HEK293 (cell line): ENCODE measurements at regions not wholly inside any gene's neighbourhood (a gene's known extent, or its start where the extent isn't known, plus 50 kb on each side); places are given as distances from the start of the nearest gene placed in this dataset.

Experiments
- BCL11B ChIP-seq: fragments of 450-650 bp; formaldehyde crosslinking; IDR thresholded peaks from 2 replicates; pipeline ENCODE4 v1.5.1; 2016; ENCODE audit warnings: low read depth, missing biosample characterization, missing genetic modification characterization
- HOXC10 ChIP-seq: sonication (generic); formaldehyde crosslinking; IDR thresholded peaks from 2 replicates; pipeline ENCODE4 v1.8.1; 2023; ENCODE audit warnings: mild to moderate bottlenecking, missing genetic modification reagents
- RBAK ChIP-seq: fragments of 450-650 bp; formaldehyde crosslinking; IDR thresholded peaks from 2 replicates; pipeline ENCODE4 v1.5.1; 2016; ENCODE audit warnings: missing biosample characterization, missing genetic modification characterization
- SALL2 ChIP-seq: fragments of 450-650 bp; formaldehyde crosslinking; IDR thresholded peaks from 2 replicates; pipeline ENCODE4 v1.5.0; 2017; ENCODE audit warnings: missing biosample characterization, mild to moderate bottlenecking, missing genetic modification characterization, borderline replicate concordance
- SCRT1 ChIP-seq: fragments of 450-650 bp; formaldehyde crosslinking; IDR thresholded peaks from 2 replicates; pipeline ENCODE4 v1.5.1; 2016; ENCODE audit warnings: missing biosample characterization, missing genetic modification characterization, borderline replicate concordance
- SCRT2 ChIP-seq: fragments of 450-650 bp; formaldehyde crosslinking; IDR thresholded peaks from 2 replicates; pipeline ENCODE4 v1.5.1; 2016; ENCODE audit warnings: missing biosample characterization, missing genetic modification characterization
- SP3 ChIP-seq: fragments of 450-650 bp; formaldehyde crosslinking; IDR thresholded peaks from 2 replicates; pipeline ENCODE4 v1.5.1; 2016; ENCODE audit warnings: missing biosample characterization, missing genetic modification characterization
- TRIM28 ChIP-seq: IDR thresholded peaks from 2 replicates; pipeline ENCODE4 v1.6.1; 2011; ENCODE audit warnings: low read length, control low read depth, borderline replicate concordance
- ZBTB17 ChIP-seq: fragments of 450-650 bp; formaldehyde crosslinking; IDR thresholded peaks from 2 replicates; pipeline ENCODE4 v1.5.1; 2016; ENCODE audit warnings: missing biosample characterization, missing genetic modification characterization
- ZBTB8A ChIP-seq: fragments of 450-650 bp; formaldehyde crosslinking; IDR thresholded peaks from 2 replicates; pipeline ENCODE4 v1.5.1; 2016; ENCODE audit warnings: missing biosample characterization, missing genetic modification characterization
- ZFP3 ChIP-seq: fragments of 450-650 bp; formaldehyde crosslinking; IDR thresholded peaks from 2 replicates; pipeline ENCODE4 v1.5.1; 2016; ENCODE audit warnings: low read depth, missing biosample characterization, missing genetic modification characterization
- ZFP69B ChIP-seq: fragments of 450-650 bp; formaldehyde crosslinking; IDR thresholded peaks from 2 replicates; pipeline ENCODE4 v1.5.1; 2016; ENCODE audit warnings: missing biosample characterization, missing genetic modification characterization
- ZNF121 ChIP-seq: fragments of 450-650 bp; formaldehyde crosslinking; IDR thresholded peaks from 2 replicates; pipeline ENCODE4 v1.5.1; 2016; ENCODE audit warnings: missing biosample characterization, missing genetic modification characterization
- ZNF138 ChIP-seq: fragments of 450-650 bp; formaldehyde crosslinking; IDR thresholded peaks from 2 replicates; pipeline ENCODE4 v1.5.1; 2016; ENCODE audit warnings: missing biosample characterization, missing genetic modification characterization, borderline replicate concordance
- ZNF2 ChIP-seq: fragments of 450-650 bp; formaldehyde crosslinking; IDR thresholded peaks from 2 replicates; pipeline ENCODE4 v1.5.1; 2016; ENCODE audit warnings: missing biosample characterization, missing genetic modification characterization
- ZNF24 ChIP-seq: fragments of 450-650 bp; formaldehyde crosslinking; IDR thresholded peaks from 2 replicates; pipeline ENCODE4 v1.5.1; 2016; ENCODE audit warnings: missing biosample characterization, missing genetic modification characterization
- ZNF350 ChIP-seq: fragments of 450-650 bp; formaldehyde crosslinking; IDR thresholded peaks from 2 replicates; pipeline ENCODE4 v1.5.0; 2017; ENCODE audit warnings: missing biosample characterization, mild to moderate bottlenecking, missing genetic modification characterization
- ZNF37A ChIP-seq: fragments of 450-650 bp; IDR thresholded peaks from 2 replicates; pipeline ENCODE4 v1.5.1; 2018; ENCODE audit warnings: missing biosample characterization, missing genetic modification characterization
- ZNF510 ChIP-seq: fragments of 450-650 bp; formaldehyde crosslinking; IDR thresholded peaks from 2 replicates; pipeline ENCODE4 v1.5.1; 2018; ENCODE audit warnings: mild to moderate bottlenecking, missing genetic modification characterization, missing biosample characterization; ENCODE audit not compliant: insufficient replicate concordance
- ZNF549 ChIP-seq: fragments of 450-650 bp; IDR thresholded peaks from 2 replicates; pipeline ENCODE4 v1.5.1; 2018; ENCODE audit warnings: missing biosample characterization, missing genetic modification characterization, mild to moderate bottlenecking, inconsistent platforms, moderate library complexity
- ZNF555 ChIP-seq: fragments of 450-650 bp; formaldehyde crosslinking; conservative IDR thresholded peaks from 2 replicates; pipeline ENCODE4 v1.5.1; 2017; ENCODE audit warnings: missing biosample characterization, mild to moderate bottlenecking, missing genetic modification characterization, inconsistent platforms
- ZNF561 ChIP-seq: fragments of 450-650 bp; IDR thresholded peaks from 2 replicates; pipeline ENCODE4 v1.5.1; 2018; ENCODE audit warnings: missing biosample characterization, missing genetic modification characterization, borderline replicate concordance
- ZNF571 ChIP-seq: fragments of 450-650 bp; formaldehyde crosslinking; IDR thresholded peaks from 2 replicates; pipeline ENCODE4 v1.5.0; 2017; ENCODE audit warnings: missing biosample characterization, missing genetic modification characterization
- ZNF585B ChIP-seq: fragments of 450-650 bp; formaldehyde crosslinking; IDR thresholded peaks from 2 replicates; pipeline ENCODE4 v1.5.1; 2016; ENCODE audit warnings: missing biosample characterization, missing genetic modification characterization
- ZNF600 ChIP-seq: fragments of 450-650 bp; formaldehyde crosslinking; IDR thresholded peaks from 2 replicates; pipeline ENCODE4 v1.5.1; 2016; ENCODE audit warnings: missing biosample characterization, missing genetic modification characterization
- ZNF623 ChIP-seq: fragments of 450-650 bp; formaldehyde crosslinking; IDR thresholded peaks from 2 replicates; pipeline ENCODE4 v1.5.1; 2016; ENCODE audit warnings: missing biosample characterization, missing genetic modification characterization
- ZNF629 ChIP-seq: fragments of 450-650 bp; formaldehyde crosslinking; IDR thresholded peaks from 2 replicates; pipeline ENCODE4 v1.5.1; 2017; ENCODE audit warnings: missing biosample characterization, missing genetic modification characterization
- ZNF777 ChIP-seq: fragments of 450-650 bp; formaldehyde crosslinking; IDR thresholded peaks from 2 replicates; pipeline ENCODE4 v1.5.1; 2017; ENCODE audit warnings: missing biosample characterization, missing genetic modification characterization, borderline replicate concordance
- ZSCAN23 ChIP-seq: fragments of 450-650 bp; formaldehyde crosslinking; IDR thresholded peaks from 2 replicates; pipeline ENCODE4 v1.5.1; 2016; ENCODE audit warnings: missing biosample characterization, missing genetic modification characterization
- ZXDB ChIP-seq: fragments of 450-650 bp; formaldehyde crosslinking; IDR thresholded peaks from 2 replicates; pipeline ENCODE4 v1.5.1; 2016; ENCODE audit warnings: missing biosample characterization, missing genetic modification characterization
- TF ChIP-seq, protein P1 (sequence below): fragments of 450-650 bp; formaldehyde crosslinking; IDR thresholded peaks from 2 replicates; pipeline ENCODE4 v1.5.1; 2016; ENCODE audit warnings: missing biosample characterization, missing genetic modification characterization
- TF ChIP-seq, protein P2 (sequence below): fragments of 450-650 bp; formaldehyde crosslinking; IDR thresholded peaks from 2 replicates; pipeline ENCODE4 v1.5.1; 2016; ENCODE audit warnings: missing biosample characterization, missing genetic modification characterization, borderline replicate concordance
- TF ChIP-seq, protein P3 (sequence below): fragments of 450-650 bp; formaldehyde crosslinking; IDR thresholded peaks from 2 replicates; pipeline ENCODE4 v1.5.0; 2017; ENCODE audit warnings: missing biosample characterization, missing genetic modification characterization, borderline replicate concordance

DNA sequence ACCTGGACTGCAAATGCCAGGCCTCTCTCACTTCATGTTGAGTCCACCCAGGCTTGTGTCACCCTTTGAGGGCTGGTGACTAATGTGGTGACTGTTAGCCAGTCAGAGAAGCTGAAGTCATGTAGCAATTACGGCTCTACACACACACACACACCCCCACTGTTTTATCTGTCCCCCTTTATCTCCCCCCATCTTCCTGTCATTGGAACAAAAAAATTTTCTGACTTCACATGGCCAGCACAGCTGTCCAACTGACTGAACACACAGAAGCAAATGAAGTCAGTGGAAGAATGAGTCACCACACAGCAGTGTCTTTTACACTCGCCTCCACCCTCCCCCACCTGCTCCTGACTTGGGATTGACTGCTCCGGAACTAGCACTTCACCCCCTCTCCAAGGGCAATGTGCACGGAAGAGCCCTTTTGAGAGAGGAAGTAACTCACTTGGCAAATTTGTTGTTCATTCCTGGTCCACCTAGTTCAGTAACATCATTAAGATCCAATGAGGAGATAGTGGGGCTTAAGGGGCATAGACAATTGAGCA lies 198.0 kb downstream of the RNF144B start (continued):
- TF ChIP-seq ZNF138 (tag by site-specific recombination) = no peak
- peak; percentile 45; the same call in 1 of the 2 replicates for TF ChIP-seq ZXDB (tag by site-specific recombination)
- peak; percentile 81 for TF ChIP-seq ZNF24 (tag by site-specific recombination)
- no peak for TF ChIP-seq SCRT2 (tag by site-specific recombination)
- TF ChIP-seq SP3 (tag by site-specific recombination) = no peak
- TF ChIP-seq ZBTB8A (tag by site-specific recombination) = no peak
- TF ChIP-seq ZNF549 = no peak
- TF ChIP-seq, protein P1, sequence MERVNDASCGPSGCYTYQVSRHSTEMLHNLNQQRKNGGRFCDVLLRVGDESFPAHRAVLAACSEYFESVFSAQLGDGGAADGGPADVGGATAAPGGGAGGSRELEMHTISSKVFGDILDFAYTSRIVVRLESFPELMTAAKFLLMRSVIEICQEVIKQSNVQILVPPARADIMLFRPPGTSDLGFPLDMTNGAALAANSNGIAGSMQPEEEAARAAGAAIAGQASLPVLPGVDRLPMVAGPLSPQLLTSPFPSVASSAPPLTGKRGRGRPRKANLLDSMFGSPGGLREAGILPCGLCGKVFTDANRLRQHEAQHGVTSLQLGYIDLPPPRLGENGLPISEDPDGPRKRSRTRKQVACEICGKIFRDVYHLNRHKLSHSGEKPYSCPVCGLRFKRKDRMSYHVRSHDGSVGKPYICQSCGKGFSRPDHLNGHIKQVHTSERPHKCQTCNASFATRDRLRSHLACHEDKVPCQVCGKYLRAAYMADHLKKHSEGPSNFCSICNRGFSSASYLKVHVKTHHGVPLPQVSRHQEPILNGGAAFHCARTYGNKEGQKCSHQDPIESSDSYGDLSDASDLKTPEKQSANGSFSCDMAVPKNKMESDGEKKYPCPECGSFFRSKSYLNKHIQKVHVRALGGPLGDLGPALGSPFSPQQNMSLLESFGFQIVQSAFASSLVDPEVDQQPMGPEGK (tag by site-specific recombination) = peak; percentile 50
- no peak for TF ChIP-seq ZNF561
- TF ChIP-seq SALL2 (tag by site-specific recombination) = no peak
- no peak for TF ChIP-seq ZNF555 (tag by site-specific recombination)
- TF ChIP-seq ZSCAN23 (tag by site-specific recombination) = no peak
- TF ChIP-seq ZNF629 = peak; percentile 94
- TF ChIP-seq TRIM28 = peak; percentile 60; the same call in 1 of the 2 replicates
- TF ChIP-seq BCL11B = no peak
- TF ChIP-seq ZFP3 (tag by site-specific recombination) = no peak
- no peak for TF ChIP-seq ZNF510 (tag by site-specific recombination)
- no peak for TF ChIP-seq ZNF585B (tag by site-specific recombination)
- TF ChIP-seq ZNF600 (tag by site-specific recombination) = peak; percentile 85
- no peak for TF ChIP-seq ZNF350
- TF ChIP-seq SCRT1 = no peak
- no peak for TF ChIP-seq ZBTB17 (tag by site-specific recombination)
- TF ChIP-seq ZNF571 (tag by site-specific recombination) = no peak
- TF ChIP-seq, protein P2, sequence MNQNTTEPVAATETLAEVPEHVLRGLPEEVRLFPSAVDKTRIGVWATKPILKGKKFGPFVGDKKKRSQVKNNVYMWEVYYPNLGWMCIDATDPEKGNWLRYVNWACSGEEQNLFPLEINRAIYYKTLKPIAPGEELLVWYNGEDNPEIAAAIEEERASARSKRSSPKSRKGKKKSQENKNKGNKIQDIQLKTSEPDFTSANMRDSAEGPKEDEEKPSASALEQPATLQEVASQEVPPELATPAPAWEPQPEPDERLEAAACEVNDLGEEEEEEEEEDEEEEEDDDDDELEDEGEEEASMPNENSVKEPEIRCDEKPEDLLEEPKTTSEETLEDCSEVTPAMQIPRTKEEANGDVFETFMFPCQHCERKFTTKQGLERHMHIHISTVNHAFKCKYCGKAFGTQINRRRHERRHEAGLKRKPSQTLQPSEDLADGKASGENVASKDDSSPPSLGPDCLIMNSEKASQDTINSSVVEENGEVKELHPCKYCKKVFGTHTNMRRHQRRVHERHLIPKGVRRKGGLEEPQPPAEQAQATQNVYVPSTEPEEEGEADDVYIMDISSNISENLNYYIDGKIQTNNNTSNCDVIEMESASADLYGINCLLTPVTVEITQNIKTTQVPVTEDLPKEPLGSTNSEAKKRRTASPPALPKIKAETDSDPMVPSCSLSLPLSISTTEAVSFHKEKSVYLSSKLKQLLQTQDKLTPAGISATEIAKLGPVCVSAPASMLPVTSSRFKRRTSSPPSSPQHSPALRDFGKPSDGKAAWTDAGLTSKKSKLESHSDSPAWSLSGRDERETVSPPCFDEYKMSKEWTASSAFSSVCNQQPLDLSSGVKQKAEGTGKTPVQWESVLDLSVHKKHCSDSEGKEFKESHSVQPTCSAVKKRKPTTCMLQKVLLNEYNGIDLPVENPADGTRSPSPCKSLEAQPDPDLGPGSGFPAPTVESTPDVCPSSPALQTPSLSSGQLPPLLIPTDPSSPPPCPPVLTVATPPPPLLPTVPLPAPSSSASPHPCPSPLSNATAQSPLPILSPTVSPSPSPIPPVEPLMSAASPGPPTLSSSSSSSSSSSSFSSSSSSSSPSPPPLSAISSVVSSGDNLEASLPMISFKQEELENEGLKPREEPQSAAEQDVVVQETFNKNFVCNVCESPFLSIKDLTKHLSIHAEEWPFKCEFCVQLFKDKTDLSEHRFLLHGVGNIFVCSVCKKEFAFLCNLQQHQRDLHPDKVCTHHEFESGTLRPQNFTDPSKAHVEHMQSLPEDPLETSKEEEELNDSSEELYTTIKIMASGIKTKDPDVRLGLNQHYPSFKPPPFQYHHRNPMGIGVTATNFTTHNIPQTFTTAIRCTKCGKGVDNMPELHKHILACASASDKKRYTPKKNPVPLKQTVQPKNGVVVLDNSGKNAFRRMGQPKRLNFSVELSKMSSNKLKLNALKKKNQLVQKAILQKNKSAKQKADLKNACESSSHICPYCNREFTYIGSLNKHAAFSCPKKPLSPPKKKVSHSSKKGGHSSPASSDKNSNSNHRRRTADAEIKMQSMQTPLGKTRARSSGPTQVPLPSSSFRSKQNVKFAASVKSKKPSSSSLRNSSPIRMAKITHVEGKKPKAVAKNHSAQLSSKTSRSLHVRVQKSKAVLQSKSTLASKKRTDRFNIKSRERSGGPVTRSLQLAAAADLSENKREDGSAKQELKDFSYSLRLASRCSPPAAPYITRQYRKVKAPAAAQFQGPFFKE (tag by site-specific recombination) = no peak
- no peak for TF ChIP-seq ZNF777
- peak; percentile 81 for TF ChIP-seq RBAK (tag by site-specific recombination)
- TF ChIP-seq ZFP69B (tag by site-specific recombination) = peak; percentile 70
- TF ChIP-seq ZNF2 (tag by site-specific recombination) = 0 out of 2 replicates have a peak, but pooled peaks have one; percentile 60
- no peak for TF ChIP-seq ZNF37A (tag by site-specific recombination)
- no peak for TF ChIP-seq ZNF623
- TF ChIP-seq ZNF121 (tag by site-specific recombination) = no peak
- TF ChIP-seq HOXC10 (CRISPR knock-in tag) = no peak
- TF ChIP-seq, protein P3, sequence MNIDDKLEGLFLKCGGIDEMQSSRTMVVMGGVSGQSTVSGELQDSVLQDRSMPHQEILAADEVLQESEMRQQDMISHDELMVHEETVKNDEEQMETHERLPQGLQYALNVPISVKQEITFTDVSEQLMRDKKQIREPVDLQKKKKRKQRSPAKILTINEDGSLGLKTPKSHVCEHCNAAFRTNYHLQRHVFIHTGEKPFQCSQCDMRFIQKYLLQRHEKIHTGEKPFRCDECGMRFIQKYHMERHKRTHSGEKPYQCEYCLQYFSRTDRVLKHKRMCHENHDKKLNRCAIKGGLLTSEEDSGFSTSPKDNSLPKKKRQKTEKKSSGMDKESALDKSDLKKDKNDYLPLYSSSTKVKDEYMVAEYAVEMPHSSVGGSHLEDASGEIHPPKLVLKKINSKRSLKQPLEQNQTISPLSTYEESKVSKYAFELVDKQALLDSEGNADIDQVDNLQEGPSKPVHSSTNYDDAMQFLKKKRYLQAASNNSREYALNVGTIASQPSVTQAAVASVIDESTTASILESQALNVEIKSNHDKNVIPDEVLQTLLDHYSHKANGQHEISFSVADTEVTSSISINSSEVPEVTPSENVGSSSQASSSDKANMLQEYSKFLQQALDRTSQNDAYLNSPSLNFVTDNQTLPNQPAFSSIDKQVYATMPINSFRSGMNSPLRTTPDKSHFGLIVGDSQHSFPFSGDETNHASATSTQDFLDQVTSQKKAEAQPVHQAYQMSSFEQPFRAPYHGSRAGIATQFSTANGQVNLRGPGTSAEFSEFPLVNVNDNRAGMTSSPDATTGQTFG = no peak
